HepG2 (cell line): ENCODE measurements at regions not wholly inside any gene's neighbourhood (a gene's known extent, or its start where the extent isn't known, plus 50 kb on each side); places are given as distances from the start of the nearest gene placed in this dataset.

ENCODE experiments used
- ADNP ChIP-seq: sonication (generic); formaldehyde crosslinking; IDR thresholded peaks from 2 replicates; pipeline ENCODE4 v1.4.0; 2020; ENCODE audit warnings: missing genetic modification reagents
- BATF2 ChIP-seq: sonication (generic); formaldehyde crosslinking; IDR thresholded peaks from 2 replicates; pipeline ENCODE4 v1.8.0; 2022; ENCODE audit warnings: mild to moderate bottlenecking, missing genetic modification reagents, moderate library complexity
- CBX2 ChIP-seq, 2 experiments: fragments of 200-600 bp in 1 of 2; sonication (generic); formaldehyde crosslinking in 1 of 2; IDR thresholded peaks; 2 replicates each; pipeline versions ENCODE4 v1.7.0 to v1.8.1; 2018 to 2022; ENCODE audit warnings: low read depth in 2 of 2, low read length in 1 of 2, mild to moderate bottlenecking in 1 of 2, missing genetic modification reagents in 1 of 2
- FOXP1 ChIP-seq, 2 experiments: fragments of 450-650 bp in 1 of 2; IDR thresholded peaks; 2 replicates each; pipeline ENCODE4 v1.6.1; 2017 to 2018; ENCODE audit warnings: antibody characterized with exemption in 1 of 2
- MTF2 ChIP-seq: sonication (generic); formaldehyde crosslinking; IDR thresholded peaks from 2 replicates; pipeline ENCODE4 v1.5.0; 2020; ENCODE audit warnings: missing genetic modification reagents, borderline replicate concordance
- PBX2 ChIP-seq: IDR thresholded peaks from 2 replicates; pipeline ENCODE4 v1.6.1; 2016; ENCODE audit warnings: control low read depth
- PPARG ChIP-seq: conservative IDR thresholded peaks from 2 replicates; pipeline ENCODE4 v1.6.1; 2016; ENCODE audit warnings: missing biosample characterization, missing genetic modification reagents
- RERE ChIP-seq: IDR thresholded peaks from 2 replicates; pipeline ENCODE4 v1.6.1; 2016; ENCODE audit warnings: low read depth, missing genetic modification reagents, missing compliant biosample characterization
- SMAD9 ChIP-seq: sonication (generic); formaldehyde crosslinking; IDR thresholded peaks from 2 replicates; pipeline ENCODE4 v1.5.1; 2020; ENCODE audit warnings: mild to moderate bottlenecking, missing genetic modification reagents
- XRCC5 ChIP-seq: fragments of 200-400 bp; formaldehyde crosslinking; optimal IDR thresholded peaks from 2 replicates; pipeline ENCODE3; 2017; ENCODE audit warnings: mild to moderate bottlenecking, low read length
- ZFP36L2 ChIP-seq: sonication (generic); formaldehyde crosslinking; IDR thresholded peaks from 2 replicates; pipeline ENCODE4 v1.4.0; 2020; ENCODE audit warnings: missing genetic modification reagents
- ZKSCAN1 ChIP-seq: fragments of 150-350 bp; IDR thresholded peaks from 2 replicates; pipeline ENCODE4 v1.6.1; 2014; ENCODE audit warnings: low read length
- ZNF274 ChIP-seq: sonication (generic); formaldehyde crosslinking; IDR thresholded peaks from 2 replicates; pipeline ENCODE4 v1.5.1; 2020; ENCODE audit warnings: mild to moderate bottlenecking, missing genetic modification reagents
- ZNF282 ChIP-seq: fragments of 450-650 bp; IDR thresholded peaks from 2 replicates; pipeline ENCODE4 v1.6.1; 2018; ENCODE audit not compliant: partially characterized antibody
- ZNF749 ChIP-seq: sonication (generic); formaldehyde crosslinking; IDR thresholded peaks from 2 replicates; pipeline ENCODE4 v1.8.0; 2022; ENCODE audit warnings: mild to moderate bottlenecking, missing genetic modification reagents, moderate library complexity, borderline replicate concordance
- TF ChIP-seq, protein P1 (sequence below): sonication (generic); formaldehyde crosslinking; IDR thresholded peaks from 2 replicates; pipeline ENCODE4 v1.8.1; 2023; ENCODE audit warnings: mild to moderate bottlenecking, missing genetic modification reagents
- TF ChIP-seq, protein P2 (sequence below): sonication (generic); formaldehyde crosslinking; conservative IDR thresholded peaks from 2 replicates; pipeline ENCODE4 v1.4.0; 2020; ENCODE audit warnings: missing genetic modification reagents
- TF ChIP-seq, protein P3 (sequence below): sonication (generic); formaldehyde crosslinking; IDR thresholded peaks from 2 replicates; pipeline ENCODE4 v1.4.0; 2020; ENCODE audit warnings: missing genetic modification reagents

GRCh38 chr5:42874621-42875198, 63.0 kb upstream of the SELENOP start (continued):
- TF ChIP-seq SMAD9 (CRISPR knock-in tag) (no peak), FOXP1 (IDR thresholded peaks at IDR 0.05) (no peak), FOXP1 (CRISPR knock-in tag; IDR thresholded peaks at IDR 0.05) (peak; percentile 63; the same call in 1 of the 2 replicates), ZNF749 (CRISPR knock-in tag) (no peak), ADNP (CRISPR knock-in tag) (no peak), RERE (CRISPR knock-in tag) (no peak), ZNF282 (no peak), XRCC5 (no peak), PPARG (CRISPR knock-in tag) (peak; percentile 74), MTF2 (CRISPR knock-in tag) (no peak), CBX2 (IDR thresholded peaks at IDR 0.05; ENCODE audit: low read depth, low read length) (no peak), CBX2 (CRISPR knock-in tag; IDR thresholded peaks at IDR 0.05; ENCODE audit: low read depth) (no peak), ZFP36L2 (no peak), PBX2 (CRISPR knock-in tag) (no peak), ZKSCAN1 (no peak), ZNF274 (CRISPR knock-in tag) (no peak), BATF2 (CRISPR knock-in tag) (no peak)
- TF ChIP-seq, protein P1, sequence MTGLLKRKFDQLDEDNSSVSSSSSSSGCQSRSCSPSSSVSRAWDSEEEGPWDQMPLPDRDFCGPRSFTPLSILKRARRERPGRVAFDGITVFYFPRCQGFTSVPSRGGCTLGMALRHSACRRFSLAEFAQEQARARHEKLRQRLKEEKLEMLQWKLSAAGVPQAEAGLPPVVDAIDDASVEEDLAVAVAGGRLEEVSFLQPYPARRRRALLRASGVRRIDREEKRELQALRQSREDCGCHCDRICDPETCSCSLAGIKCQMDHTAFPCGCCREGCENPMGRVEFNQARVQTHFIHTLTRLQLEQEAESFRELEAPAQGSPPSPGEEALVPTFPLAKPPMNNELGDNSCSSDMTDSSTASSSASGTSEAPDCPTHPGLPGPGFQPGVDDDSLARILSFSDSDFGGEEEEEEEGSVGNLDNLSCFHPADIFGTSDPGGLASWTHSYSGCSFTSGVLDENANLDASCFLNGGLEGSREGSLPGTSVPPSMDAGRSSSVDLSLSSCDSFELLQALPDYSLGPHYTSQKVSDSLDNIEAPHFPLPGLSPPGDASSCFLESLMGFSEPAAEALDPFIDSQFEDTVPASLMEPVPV (CRISPR knock-in tag), result 0 out of 2 replicates have a peak, but pooled peaks have one; percentile 60
- TF ChIP-seq, protein P2, sequence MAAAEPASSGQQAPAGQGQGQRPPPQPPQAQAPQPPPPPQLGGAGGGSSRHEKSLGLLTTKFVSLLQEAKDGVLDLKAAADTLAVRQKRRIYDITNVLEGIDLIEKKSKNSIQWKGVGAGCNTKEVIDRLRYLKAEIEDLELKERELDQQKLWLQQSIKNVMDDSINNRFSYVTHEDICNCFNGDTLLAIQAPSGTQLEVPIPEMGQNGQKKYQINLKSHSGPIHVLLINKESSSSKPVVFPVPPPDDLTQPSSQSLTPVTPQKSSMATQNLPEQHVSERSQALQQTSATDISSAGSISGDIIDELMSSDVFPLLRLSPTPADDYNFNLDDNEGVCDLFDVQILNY, result no peak
- TF ChIP-seq, protein P3, sequence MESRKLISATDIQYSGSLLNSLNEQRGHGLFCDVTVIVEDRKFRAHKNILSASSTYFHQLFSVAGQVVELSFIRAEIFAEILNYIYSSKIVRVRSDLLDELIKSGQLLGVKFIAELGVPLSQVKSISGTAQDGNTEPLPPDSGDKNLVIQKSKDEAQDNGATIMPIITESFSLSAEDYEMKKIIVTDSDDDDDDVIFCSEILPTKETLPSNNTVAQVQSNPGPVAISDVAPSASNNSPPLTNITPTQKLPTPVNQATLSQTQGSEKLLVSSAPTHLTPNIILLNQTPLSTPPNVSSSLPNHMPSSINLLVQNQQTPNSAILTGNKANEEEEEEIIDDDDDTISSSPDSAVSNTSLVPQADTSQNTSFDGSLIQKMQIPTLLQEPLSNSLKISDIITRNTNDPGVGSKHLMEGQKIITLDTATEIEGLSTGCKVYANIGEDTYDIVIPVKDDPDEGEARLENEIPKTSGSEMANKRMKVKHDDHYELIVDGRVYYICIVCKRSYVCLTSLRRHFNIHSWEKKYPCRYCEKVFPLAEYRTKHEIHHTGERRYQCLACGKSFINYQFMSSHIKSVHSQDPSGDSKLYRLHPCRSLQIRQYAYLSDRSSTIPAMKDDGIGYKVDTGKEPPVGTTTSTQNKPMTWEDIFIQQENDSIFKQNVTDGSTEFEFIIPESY (CRISPR knock-in tag), result no peak
